Stimulated activated CD8-positive, alpha-beta memory T cell treated with anti-CD3 and anti-CD28 coated beads, Interleukin-4, amount 100 ng/mL, for 1 hour (primary cell): ENCODE measurements at regions not wholly inside any gene's neighbourhood (a gene's known extent, or its start where the extent isn't known, plus 50 kb on each side); places are given as distances from the start of the nearest gene placed in this dataset.
"Not testable (repeated sequence)": the region's sequence is repeated elsewhere in the genome, so short reads cannot be mapped to it uniquely, and the experiment has no call there.

Experiments
- DNase-seq, 2 donors: peaks; one replicate each; pipeline ENCODE4 v3.0.0-alpha.2; 2020; ENCODE audit warnings: low read depth in 2 of 2, low spot score in 1 of 2

GRCh38 chr3:177613901-177614300 lies 416.6 kb upstream of the TBL1XR1 start:
- DNase-seq: no peak

- no peak for DNase-seq
These were observed 417.7 kb upstream of the TBL1XR1 start for GRCh38 chr3:177615015-177615414.

- DNase-seq: no peak
These were observed 421.8 kb upstream of the TBL1XR1 start for GRCh38 chr3:177618873-177619733.

GRCh38 chr3:177620073-177620472 lies 422.8 kb upstream of the TBL1XR1 start:
- no peak for DNase-seq

GRCh38 chr3:177622520-177622919 lies 425.2 kb upstream of the TBL1XR1 start:
- DNase-seq: no peak

- DNase-seq: no peak
These were observed 425.8 kb upstream of the TBL1XR1 start for GRCh38 chr3:177622982-177623617.

GRCh38 chr3:177624528-177625495 lies 427.5 kb upstream of the TBL1XR1 start:
- DNase-seq: no peak

- no peak for DNase-seq
These were observed 428.8 kb upstream of the TBL1XR1 start for GRCh38 chr3:177626045-177626444.

GRCh38 chr3:177628095-177628719 lies 430.9 kb upstream of the TBL1XR1 start:
- DNase-seq: not testable (repeated sequence)

GRCh38 chr3:177629276-177629675 lies 432.0 kb upstream of the TBL1XR1 start:
- no peak for DNase-seq

- DNase-seq: no peak
These were observed 436.5 kb upstream of the TBL1XR1 start for GRCh38 chr3:177633671-177634207.

GRCh38 chr3:177635601-177636106 lies 438.4 kb upstream of the TBL1XR1 start:
- not testable (repeated sequence) for DNase-seq

GRCh38 chr3:177640319-177640965 lies 443.2 kb upstream of the TBL1XR1 start:
- DNase-seq: no peak

- no peak for DNase-seq
These were observed 443.9 kb upstream of the TBL1XR1 start for GRCh38 chr3:177641206-177641605.

- no peak for DNase-seq
These were observed 444.9 kb upstream of the TBL1XR1 start for GRCh38 chr3:177642042-177642803.

GRCh38 chr3:177642804-177643125 lies 445.5 kb upstream of the TBL1XR1 start:
- DNase-seq: no peak

- no peak for DNase-seq
These were observed 449.5 kb upstream of the TBL1XR1 start for GRCh38 chr3:177646749-177647148.

GRCh38 chr3:177647341-177647740 lies 450.1 kb upstream of the TBL1XR1 start:
- DNase-seq: no peak

GRCh38 chr3:177647876-177648275 lies 450.6 kb upstream of the TBL1XR1 start:
- DNase-seq: no peak
